Middle frontal gyrus (tissue), 1 donor: ENCODE measurements at regions not wholly inside any gene's neighbourhood (a gene's known extent, or its start where the extent isn't known, plus 50 kb on each side); places are given as distances from the start of the nearest gene placed in this dataset.
A peak's percentile ranks its signal among the peaks of the same experiment; 100 is the strongest.

ENCODE experiments used
- DNase-seq: peaks from one replicate; pipeline ENCODE4 v3.0.0-alpha.2; 2015; ENCODE audit warnings: low spot score; ENCODE audit errors: extremely low spot score

DNA sequence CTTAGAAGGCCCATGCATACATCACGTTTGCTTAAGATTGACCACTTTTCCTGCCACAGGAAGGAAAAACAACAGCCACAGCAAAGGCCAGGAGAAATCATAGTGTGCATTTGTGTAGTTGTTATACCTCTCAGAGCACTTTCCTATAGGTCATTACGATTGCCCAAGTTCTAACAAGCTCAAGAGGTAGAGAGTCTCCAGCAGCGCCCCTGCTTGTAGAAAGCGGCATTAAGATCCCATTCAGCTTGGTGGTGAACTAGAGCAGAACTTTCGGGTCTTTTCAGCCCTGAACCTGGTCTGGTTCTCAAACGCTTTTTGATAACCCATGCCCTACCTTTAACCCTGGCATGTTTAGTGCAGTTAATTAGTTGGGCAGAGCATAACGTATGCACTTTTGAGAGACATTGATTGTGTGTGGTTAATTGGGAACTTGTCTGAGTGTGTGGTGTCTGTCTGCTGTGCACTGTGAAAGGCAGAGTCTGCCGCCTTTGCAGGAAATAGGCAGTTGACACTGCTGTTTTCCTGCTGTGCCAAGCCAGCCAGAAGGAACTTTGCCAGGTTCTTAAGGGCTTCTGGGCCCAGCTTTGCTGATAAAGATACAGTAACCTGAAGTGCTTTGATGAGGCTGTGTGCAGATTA lies 109.9 kb upstream of the CLMP start:
- no peak for DNase-seq

DNA sequence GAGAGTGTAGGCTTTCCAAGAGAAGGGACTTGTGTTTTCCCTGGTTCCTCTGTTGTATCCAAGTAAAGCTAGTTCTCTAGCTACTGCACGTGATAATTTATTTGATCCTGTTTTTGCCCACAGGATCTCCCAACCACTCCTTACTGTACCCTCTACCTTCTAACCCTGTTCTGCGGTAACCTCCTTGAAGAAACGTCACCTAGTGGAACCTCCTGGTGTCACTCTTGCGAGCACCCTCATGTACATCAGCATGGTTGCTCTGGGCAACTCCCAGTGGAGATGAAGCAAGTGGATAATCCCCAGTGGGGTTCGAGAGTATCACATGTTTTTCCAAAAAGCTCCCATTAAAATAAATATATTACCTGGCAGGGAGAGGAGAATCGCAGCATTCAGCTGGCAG lies 108.9 kb upstream of the CLMP start:
- DNase-seq: no peak

DNA sequence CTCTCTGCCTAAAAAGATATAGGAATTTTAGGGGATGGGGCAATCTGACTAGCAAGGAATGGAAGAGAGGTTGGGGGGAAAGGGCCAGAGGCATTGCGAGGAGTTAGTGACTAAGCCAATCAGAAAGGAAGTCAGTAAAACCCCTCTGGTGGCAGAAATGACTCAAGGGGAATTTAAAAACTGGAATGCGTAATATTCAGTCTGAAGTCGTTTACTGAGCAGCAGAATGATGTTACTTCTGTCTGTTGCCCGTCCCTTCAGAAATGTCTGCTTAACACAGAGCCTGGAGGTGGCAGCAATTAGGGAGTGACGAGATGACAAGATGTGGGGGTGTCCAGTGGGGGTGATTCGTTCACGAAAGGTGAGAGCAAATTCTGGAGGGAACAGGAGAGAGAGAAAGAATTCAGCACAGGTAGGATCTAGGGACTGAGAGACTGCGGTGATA lies 107.7 kb upstream of the CLMP start:
- no peak for DNase-seq

DNA sequence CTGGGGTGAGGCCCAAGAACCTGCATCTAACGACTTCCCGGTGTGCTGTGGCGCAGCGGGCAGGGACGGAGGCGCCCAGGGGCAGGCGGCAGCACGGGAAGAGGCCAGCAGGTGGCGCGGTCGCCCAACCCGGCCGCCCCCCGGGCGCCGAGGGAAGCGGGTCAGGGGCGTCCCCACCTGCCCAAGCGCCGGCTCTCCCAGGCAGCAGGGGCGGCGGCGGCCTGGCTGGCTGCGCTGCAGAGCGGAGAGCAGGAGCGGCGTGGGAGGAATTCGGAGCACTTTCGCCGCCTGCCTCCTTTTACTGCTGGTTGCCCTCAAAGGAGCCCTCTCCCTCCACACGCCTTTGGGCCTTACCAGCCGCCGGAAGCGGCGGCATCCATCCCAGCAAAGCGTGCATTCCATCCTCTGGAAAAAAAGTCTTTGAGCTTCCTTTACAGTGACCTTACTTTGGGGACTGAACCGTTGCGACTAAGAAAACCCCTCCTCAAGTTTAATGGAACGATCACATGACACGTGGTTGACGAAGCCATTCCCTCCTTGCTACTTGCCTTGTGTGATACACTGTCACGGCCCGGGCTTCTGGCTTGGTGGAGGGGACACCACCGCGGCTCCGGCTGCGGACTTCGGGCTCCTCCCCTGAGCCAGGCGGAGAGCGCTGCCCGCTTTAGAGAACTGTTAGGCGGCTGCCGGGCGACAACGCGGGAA lies 106.8 kb upstream of the CLMP start:
- DNase-seq: peak; percentile 28

DNA sequence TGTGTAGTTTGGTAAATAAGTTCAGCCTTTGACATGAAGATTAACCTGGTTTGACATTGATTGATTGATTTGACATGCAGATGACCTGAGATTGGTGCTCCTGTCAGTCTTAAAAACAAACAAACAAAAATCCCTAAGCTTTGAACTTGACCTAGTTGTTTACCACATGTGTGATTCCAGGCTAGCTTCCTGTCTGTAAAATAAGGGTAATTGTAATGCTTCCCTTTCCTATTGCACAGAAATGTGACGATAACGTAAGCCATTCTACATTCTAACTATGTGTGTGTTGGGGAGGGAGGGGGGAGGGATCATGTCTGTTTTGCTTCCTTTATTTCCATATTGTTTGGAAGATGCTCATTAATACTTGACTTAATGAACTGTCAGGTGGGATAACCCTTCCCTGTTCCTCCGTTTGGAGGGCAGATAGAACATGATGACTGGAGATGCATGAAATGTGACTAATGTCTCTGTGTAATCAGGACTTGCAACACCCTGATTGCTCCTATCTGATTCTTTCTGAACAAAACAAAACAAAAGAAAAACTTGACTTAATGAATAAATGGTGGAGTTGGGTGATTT lies 106.1 kb upstream of the CLMP start:
- no peak for DNase-seq

DNA sequence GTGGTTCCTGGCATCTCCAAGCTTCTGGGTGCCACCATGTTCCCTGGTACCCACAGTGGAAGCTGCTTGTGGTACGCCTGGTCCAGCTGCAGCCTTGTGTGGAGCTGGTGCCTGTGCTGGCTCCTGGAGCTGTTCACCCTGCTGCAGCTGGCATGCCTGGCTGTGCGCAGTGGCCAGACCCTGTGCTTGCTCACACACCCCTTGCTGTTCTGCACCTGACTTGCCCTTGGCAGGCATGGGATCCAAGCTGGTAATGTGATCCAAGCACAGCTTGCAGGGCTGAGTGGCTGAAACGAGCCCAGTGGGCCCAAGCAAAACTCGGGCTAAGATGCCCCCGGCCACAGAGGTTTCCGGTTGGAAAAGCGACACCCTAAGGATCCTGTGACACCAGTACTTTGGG lies 104.7 kb upstream of the CLMP start:
- DNase-seq: no peak

DNA sequence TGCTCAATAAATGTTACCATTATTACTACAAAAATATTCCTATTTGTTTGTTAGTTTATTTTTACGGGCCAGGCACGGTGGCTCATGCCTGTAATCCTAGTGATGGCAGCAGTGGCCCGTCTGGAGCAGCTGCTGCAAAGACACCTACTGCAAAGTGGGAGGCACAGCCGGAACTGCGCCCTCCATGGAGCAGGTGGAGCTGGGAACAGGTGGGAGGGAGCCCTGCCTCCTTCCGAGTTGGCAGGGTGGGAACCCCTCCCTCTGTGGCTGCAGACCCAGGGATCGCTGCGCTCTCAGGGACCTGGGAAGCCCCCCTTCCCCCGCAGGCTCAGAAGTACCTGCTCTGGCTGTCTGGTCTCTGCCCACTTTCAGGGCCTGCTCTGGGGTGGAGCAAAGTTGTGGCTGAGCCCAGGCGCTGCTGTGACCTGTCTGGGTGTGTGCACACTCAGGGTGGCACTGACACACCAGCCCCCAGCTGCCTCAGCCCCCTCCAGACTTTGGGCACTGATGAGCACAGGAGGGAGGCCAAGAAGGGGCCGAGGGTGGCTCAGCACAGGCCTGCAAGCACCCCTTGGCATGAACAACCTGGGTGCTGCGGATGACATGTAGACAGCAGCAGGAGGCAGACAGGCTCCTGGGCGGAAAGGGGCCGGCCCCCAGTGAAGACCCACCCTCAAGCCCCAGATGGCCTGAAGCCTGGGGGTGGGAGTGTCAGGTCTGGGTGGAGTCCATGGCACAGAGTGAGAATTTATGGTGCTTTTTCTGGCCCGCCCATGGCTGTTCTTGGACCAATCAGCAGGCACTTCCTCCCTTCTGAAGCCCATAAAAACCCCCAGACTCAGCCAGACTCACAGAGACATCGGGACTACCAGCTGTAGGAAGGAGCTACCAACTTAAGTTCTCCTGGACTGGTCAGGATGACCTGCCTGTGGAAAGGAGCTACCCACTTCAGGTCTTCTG lies 103.7 kb upstream of the CLMP start:
- DNase-seq: no peak

DNA sequence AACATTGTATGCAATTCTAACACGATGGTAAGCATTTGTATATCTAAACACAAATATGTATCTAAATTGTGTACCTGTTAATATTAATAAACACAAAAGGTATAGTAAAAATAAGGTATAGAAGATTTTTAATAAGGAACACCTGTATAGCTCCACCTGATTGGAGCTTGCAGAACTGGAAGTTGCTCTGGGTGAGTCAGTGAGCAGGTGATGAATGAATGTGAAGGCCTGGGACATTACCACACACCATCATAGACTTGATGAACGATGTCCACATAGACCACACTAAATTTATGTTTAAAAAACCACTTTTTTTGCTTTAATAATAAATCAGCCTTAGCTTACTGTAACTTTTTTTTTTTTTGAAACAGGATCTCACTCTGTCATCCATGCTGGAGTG lies 97.6 kb upstream of the CLMP start:
- no peak for DNase-seq

DNA sequence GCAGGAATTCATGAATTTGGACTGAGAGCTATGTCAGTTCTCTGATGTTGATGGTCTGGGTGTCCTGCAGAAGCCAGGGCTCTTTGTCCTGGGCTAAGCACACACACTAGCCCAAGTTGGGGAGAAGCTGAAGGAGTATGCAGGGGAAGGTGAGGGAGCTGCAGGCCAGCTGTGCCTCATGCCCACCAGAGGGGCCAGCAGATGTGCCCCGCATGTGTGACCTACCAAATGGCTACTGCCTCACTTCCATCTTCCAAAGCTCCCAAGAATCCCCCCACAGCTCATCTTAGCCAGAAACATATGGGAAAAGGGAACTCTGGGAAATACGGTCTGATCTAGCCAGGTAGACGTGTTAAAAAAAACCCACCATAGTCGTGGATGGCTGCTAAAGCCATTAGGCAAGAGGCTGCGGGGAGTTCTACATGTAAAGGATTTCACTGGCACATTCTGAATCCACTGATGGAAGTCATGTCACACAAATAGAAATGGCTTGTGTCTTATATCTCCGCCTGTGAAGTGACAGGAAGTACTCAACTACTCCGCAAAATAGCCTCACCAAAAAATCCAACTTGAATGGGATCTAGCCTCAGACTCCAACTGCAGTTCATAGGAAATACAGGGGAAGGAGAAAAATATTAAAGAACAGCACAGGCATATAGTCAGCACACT lies 96.3 kb upstream of the CLMP start:
- DNase-seq: no peak

DNA sequence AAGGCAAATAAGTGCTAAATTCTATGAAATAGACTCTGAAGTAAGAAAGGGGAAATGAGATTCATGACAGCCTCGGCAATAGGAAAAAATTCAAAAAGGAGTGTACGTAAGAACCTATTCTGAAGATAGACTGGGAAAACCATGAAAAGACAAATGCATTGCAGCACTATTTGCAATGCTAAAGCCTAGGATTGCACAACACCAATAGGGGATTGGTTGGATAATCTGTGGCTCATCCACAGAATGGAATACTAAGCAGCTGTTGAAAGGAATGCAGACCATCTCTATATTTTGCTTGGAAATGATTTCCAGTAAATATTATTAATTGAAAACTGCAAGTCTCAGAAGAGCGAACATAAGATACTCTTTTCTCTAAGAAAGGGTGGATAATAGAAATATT lies 91.7 kb upstream of the CLMP start:
- no peak for DNase-seq

DNA sequence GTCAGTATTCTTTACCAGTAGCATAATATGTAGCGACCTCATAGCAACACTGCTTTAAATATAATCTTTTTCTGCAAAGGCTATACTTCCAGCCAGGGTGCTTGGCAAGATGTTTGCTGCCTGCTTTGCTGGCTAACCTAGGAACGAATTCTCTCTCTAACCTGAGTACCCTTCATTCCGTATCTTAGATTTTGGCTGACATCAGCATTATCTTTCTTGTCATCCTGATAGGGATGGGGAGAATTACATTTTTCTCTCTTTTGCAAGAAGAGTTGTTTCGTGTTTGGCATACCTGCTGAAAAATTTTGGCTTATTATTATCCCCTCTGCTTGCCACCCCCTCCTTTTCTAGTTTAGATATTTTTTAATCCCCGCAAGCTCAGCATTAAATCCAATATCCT lies 91.2 kb upstream of the CLMP start:
- no peak for DNase-seq

DNA sequence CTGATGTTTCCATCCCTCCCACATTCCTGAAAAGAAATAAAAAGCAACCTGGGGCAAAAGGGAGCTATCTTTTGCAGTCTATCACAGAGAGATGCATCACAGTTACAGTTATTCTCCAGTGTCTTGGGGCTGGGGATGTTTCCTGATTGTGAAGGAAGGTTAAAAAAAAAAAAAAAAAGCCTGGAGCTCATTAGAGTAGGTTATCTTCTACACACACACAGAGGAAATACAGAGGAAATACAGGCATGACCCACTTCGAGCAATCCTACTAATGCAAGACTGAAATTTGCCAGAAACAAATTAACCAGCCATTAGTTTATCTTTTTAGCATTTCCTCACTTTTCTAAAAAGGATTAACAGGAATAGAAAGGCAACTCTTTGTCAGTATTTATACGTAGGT lies 89.4 kb upstream of the CLMP start:
- no peak for DNase-seq

DNA sequence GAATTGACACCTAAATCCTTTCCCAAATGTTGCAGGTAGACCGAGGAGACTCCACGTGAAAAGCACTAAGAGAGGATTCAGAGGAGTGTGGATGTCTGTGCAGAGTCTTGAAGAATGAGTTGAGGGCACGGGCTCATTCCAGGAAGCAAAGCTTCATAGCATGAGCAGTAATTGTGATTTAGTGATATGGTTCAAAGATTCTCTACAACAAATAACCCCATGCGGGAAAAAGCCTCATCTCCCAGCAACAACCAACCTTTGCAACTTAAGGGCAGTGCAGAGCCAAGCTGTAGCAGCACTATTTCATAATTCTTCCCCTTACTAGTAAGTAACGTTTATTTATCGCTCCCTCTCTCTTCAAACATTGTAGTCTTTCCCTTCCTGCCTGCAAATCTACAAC lies 87.5 kb upstream of the CLMP start:
- no peak for DNase-seq

DNA sequence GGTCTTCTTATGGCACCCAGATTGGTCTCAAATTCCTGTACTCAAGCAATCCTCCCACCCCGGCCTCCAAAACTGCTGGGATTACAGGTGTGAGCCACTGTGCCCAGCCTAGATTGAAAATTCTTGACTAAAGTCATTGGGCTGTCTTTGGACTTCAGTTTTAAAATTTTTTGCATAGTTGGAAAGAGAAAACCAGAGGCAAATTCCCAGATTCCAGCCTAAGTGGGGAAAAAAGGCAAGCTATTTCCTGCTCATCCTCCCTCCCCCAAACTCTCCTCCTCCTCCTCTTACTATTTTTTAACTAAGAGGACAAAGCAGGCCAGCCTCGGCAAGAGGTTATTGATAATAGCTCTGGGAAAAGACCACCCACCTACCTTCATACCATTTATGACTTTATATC lies 78.6 kb upstream of the CLMP start:
- no peak for DNase-seq

DNA sequence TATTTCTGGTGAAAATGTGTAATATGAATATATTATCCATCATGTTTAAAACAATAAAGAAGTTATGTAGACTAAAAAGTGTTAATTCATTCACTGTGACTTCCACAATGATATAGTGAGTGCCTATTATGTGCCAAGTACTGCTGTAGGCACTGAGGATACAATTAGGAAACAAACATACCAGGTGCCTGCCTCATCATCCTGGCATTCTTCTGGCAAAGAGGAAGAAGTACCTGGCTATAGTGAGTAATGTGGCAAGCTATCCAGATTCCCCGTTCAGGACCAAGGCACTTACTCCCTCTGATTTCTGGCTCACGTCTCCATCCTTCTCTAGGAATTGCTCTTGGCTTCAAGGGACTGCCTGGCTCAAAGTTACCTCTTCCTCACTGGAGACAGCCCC lies 77.5 kb upstream of the CLMP start:
- no peak for DNase-seq

DNA sequence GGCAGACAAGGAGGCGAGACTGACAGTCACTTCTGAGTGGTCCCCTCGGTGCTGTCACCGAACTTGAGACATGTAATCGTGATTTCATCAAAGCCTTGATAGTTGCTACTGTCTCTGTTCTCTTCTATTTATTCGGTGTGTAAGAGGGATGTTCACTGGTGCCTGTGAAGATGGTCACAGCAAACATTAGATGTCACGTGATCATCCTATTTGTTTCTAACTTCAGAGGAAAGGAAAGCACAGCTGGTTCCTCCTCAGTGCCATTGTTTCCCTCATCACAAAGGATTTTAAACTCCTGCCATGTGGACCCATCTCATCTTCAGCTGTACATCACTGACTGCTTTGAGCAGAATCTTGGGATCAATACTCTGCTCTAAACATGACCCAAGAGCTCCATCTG lies 73.1 kb upstream of the CLMP start:
- DNase-seq: no peak

DNA sequence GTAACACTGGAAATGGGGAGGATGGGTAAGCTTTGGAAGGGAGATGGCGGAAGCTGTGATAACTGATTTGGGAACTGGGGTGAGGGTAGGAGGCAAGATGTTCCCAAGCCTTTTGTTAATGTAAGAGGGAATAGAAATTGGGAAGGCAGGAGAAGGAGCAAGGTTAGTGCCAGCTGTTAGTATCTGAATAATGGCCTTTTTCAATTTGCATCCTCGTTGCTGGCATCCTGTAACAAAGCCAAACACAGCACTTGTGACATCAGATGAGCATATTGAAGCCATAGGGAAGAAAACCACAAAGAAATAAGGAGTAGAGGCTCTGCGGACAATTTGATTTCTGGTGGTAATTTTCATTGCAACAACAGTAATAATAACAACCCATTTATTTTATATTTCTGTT lies 70.9 kb upstream of the CLMP start:
- no peak for DNase-seq

DNA sequence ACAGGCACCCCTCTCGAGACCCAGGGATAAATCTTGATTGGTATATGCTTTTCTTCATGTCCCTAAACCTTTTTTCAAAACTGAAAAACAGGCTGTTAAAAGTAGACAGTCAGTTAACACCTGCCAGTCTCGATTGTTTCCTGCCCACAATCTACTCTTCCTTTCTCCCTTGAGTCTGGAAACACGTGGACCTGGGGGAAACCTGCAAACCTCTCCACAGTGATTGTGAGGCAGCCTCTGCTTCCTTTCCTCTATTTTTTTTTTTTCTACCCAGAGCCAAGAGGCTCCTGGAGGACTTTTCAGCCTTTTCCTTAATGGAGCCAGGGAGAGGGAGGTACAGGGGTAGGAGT lies 69.4 kb upstream of the CLMP start:
- no peak for DNase-seq

DNA sequence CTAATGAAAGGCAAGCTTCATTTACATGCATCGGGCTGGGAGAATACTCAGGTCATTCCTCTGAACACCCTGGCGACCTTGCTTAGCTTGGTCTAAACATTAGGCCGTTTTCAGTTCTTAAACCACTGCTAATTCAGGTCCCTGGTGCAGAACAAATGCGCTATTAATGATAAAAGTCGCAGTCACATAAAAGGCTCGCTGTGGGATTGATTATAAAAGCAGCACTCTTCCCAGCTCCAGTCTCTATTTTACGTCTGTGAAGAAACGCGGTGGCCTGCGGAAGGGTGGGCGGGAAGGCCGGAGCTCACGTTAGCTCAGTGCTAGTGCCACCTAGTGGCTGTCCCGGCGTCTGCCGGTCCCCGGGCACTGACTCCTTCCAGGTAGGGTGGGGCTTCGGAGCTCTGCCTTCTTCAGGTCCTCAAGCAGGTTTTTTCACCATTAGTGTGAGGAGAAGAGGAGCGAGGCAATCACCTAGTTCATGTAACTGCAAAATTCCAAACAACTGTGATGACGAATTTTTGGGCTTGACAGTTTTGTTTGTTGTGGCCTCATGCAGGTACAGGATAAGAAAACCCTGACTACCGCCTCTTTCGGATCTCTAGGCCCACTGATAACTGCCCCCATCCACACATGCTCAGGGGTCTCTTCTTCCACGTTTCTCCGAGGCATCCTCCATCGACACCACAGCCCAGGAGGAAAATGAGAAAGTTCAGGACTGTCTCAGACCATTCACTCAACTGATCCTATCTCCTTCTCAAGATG lies 66.5 kb upstream of the CLMP start:
- DNase-seq: peak; percentile 37

DNA sequence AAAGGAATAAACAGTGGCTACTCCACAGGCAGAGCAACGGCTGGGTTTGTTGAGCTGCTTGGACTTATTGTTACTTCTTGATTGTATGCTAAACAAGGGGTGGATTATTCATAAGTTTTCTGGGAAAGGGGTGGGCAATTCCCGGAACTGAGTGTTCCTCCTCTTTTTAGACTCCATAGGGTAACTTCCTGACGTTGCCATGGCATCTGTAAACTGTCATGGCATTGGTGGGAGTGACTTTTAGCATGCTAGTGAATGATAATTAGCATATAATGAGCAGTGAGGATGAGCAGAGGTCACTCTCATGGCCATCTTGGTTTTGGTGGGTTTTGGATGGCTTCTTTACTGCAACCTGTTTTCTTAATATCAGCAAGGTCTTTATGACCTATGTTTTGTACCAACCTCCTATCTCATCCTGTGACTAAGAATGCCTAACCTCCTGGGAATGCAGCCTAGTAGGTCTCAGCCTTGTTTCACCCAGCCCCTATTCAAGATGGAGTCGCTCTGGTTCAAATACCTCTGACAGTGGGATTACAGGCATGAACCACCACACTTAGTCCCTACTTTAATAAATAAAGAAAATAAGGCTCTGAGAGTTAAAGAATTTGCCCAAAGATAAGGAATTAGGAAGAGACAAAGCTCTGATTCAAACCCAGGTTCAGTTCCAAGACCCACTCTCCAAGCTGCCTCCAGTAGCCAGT lies 65.6 kb upstream of the CLMP start:
- no peak for DNase-seq
